ENCODE measurements at regions not wholly inside any gene's neighbourhood (a gene's known extent, or its start where the extent isn't known, plus 50 kb on each side); places are given as distances from the start of the nearest gene placed in this dataset.

GRCh38 chr11:121369366-121369765 is 76.8 kb downstream of the SC5D start (continued):
- no peak for TF ChIP-seq HIVEP1 (CRISPR knock-in tag; IDR thresholded peaks at IDR 0.05)
- no peak for TF ChIP-seq CEBPZ (IDR thresholded peaks at IDR 0.05; ENCODE audit: borderline replicate concordance, low read depth, low read length)
- TF ChIP-seq FOS (IDR thresholded peaks at IDR 0.05; ENCODE audit: extremely low read depth, insufficient read length) = no peak
- no peak for TF ChIP-seq POLR2AphosphoS2 (IDR thresholded peaks at IDR 0.05; ENCODE audit: low read length)
- TF ChIP-seq ELF1 (tag; IDR thresholded peaks at IDR 0.05) = no peak
- no peak for TF ChIP-seq ZNF444 (CRISPR knock-in tag; IDR thresholded peaks at IDR 0.05)
- no peak for TF ChIP-seq RAD21 (CRISPR knock-in tag; conservative IDR thresholded peaks at IDR 0.05 in 1 of 2, IDR thresholded peaks at IDR 0.05 in 1 of 2)
- TF ChIP-seq MEIS2 (IDR thresholded peaks at IDR 0.05; ENCODE audit: partially characterized antibody) = no peak
- no peak for TF ChIP-seq FOXM1 (IDR thresholded peaks at IDR 0.05; ENCODE audit: low read depth)
- TF ChIP-seq FOXM1 (CRISPR knock-in tag; IDR thresholded peaks at IDR 0.05; ENCODE audit: low read depth) = no peak

All from K562 (cell line).